ENCODE measurements at regions not wholly inside any gene's neighbourhood (a gene's known extent, or its start where the extent isn't known, plus 50 kb on each side); places are given as distances from the start of the nearest gene placed in this dataset.

GRCh38 chr1:29830916-29831315 lies 594.6 kb downstream of the PTPRU start:
- TF ChIP-seq, protein P1, sequence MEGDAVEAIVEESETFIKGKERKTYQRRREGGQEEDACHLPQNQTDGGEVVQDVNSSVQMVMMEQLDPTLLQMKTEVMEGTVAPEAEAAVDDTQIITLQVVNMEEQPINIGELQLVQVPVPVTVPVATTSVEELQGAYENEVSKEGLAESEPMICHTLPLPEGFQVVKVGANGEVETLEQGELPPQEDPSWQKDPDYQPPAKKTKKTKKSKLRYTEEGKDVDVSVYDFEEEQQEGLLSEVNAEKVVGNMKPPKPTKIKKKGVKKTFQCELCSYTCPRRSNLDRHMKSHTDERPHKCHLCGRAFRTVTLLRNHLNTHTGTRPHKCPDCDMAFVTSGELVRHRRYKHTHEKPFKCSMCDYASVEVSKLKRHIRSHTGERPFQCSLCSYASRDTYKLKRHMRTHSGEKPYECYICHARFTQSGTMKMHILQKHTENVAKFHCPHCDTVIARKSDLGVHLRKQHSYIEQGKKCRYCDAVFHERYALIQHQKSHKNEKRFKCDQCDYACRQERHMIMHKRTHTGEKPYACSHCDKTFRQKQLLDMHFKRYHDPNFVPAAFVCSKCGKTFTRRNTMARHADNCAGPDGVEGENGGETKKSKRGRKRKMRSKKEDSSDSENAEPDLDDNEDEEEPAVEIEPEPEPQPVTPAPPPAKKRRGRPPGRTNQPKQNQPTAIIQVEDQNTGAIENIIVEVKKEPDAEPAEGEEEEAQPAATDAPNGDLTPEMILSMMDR (IDR thresholded peaks at IDR 0.05; ENCODE audit: insufficient read depth, low read depth, low read length): no peak
- TF ChIP-seq EZH2 (IDR thresholded peaks at IDR 0.05; ENCODE audit: insufficient read depth, low read length): no peak
